SH-SY5Y (cell line): ENCODE measurements at regions not wholly inside any gene's neighbourhood (a gene's known extent, or its start where the extent isn't known, plus 50 kb on each side); places are given as distances from the start of the nearest gene placed in this dataset.

Experiments
- GATA2 ChIP-seq: IDR thresholded peaks from 2 replicates; pipeline ENCODE4 v1.6.1; 2011; ENCODE audit warnings: mild to moderate bottlenecking, low read depth, low read length
- GATA3 ChIP-seq: IDR thresholded peaks from 2 replicates; pipeline ENCODE4 v1.6.1; 2011; ENCODE audit warnings: low read depth, mild to moderate bottlenecking, low read length, moderate library complexity

GRCh38 chr10:125557801-125558505 is 125.0 kb downstream of the TEX36 start:
- TF ChIP-seq GATA2 = no peak
- no peak for TF ChIP-seq GATA3
